HG03095 (cell line): ENCODE measurements at regions not wholly inside any gene's neighbourhood (a gene's known extent, or its start where the extent isn't known, plus 50 kb on each side); places are given as distances from the start of the nearest gene placed in this dataset.
"Not testable (repeated sequence)": the region's sequence is repeated elsewhere in the genome, so short reads cannot be mapped to it uniquely, and the experiment has no call there.

Source experiments
- ATAC-seq: cut with Tn5 transposase; IDR thresholded peaks from one replicate; pipeline ENCODE4 v1.9.1; 2021; ENCODE audit warnings: moderate library complexity; ENCODE audit not compliant: unreplicated experiment

- ATAC-seq = no peak
Measured at GRCh38 chr6:1009103-1009502, 302.8 kb upstream of the FOXQ1 start.

GRCh38 chr6:1007159-1007558, 304.7 kb upstream of the FOXQ1 start:
- ATAC-seq = no peak

GRCh38 chr6:1004885-1005630, 306.8 kb upstream of the FOXQ1 start:
- no peak for ATAC-seq

- ATAC-seq = no peak
Measured at GRCh38 chr6:1003394-1004160, 308.3 kb upstream of the FOXQ1 start.

- no peak for ATAC-seq
Measured at GRCh38 chr6:1002989-1003388, 308.9 kb upstream of the FOXQ1 start.

- ATAC-seq = peak; percentile 82
Measured at GRCh38 chr6:1001655-1002349, 308.9 kb upstream of the EXOC2 start.

GRCh38 chr6:999552-999951, 306.6 kb upstream of the EXOC2 start:
- ATAC-seq = no peak

- no peak for ATAC-seq
Measured at GRCh38 chr6:998551-998950, 305.6 kb upstream of the EXOC2 start.

- no peak for ATAC-seq
Measured at GRCh38 chr6:996271-996852, 303.4 kb upstream of the EXOC2 start.

GRCh38 chr6:991192-991591, 298.3 kb upstream of the EXOC2 start:
- ATAC-seq = no peak

GRCh38 chr6:984031-984430, 291.1 kb upstream of the EXOC2 start:
- no peak for ATAC-seq

GRCh38 chr6:978937-979685, 286.2 kb upstream of the EXOC2 start:
- ATAC-seq = no peak

GRCh38 chr6:977226-977625, 284.3 kb upstream of the EXOC2 start:
- ATAC-seq = not testable (repeated sequence)

- ATAC-seq = no peak
Measured at GRCh38 chr6:971981-972640, 279.2 kb upstream of the EXOC2 start.

- ATAC-seq = no peak
Measured at GRCh38 chr6:968791-969190, 275.9 kb upstream of the EXOC2 start.

- no peak for ATAC-seq
Measured at GRCh38 chr6:967701-968100, 274.8 kb upstream of the EXOC2 start.

- no peak for ATAC-seq
Measured at GRCh38 chr6:965343-965742, 272.4 kb upstream of the EXOC2 start.

GRCh38 chr6:963456-963855, 270.5 kb upstream of the EXOC2 start:
- ATAC-seq = no peak

GRCh38 chr6:961407-961960, 268.5 kb upstream of the EXOC2 start:
- no peak for ATAC-seq

- ATAC-seq = no peak
Measured at GRCh38 chr6:960356-960755, 267.4 kb upstream of the EXOC2 start.
